Heart right ventricle (tissue), 16 donors: ENCODE measurements at regions not wholly inside any gene's neighbourhood (a gene's known extent, or its start where the extent isn't known, plus 50 kb on each side); places are given as distances from the start of the nearest gene placed in this dataset.

ENCODE experiments used
- ATAC-seq, 8 donors: fragments of 200-7000 bp; cut with Tn5 transposase; one replicate each; pipeline ENCODE4 v1.9.1; 2020; ENCODE audit warnings: mild to moderate bottlenecking in 8 of 8, moderate library complexity in 8 of 8, moderate number of reproducible peaks in 1 of 8
- DNase-seq, 2 donors: peaks; one replicate each; pipeline ENCODE4 v3.0.0-alpha.2; 2020
- H3K27ac ChIP-seq, 10 donors: fragments of 200-600 bp; sonication (generic) in 2 of 10; one replicate each; pipeline versions ENCODE4 v1.5.0 to v1.8.0; 2020 to 2022; ENCODE audit warnings: mild to moderate bottlenecking in 3 of 10
- H3K27me3 ChIP-seq, 7 donors: fragments of 200-600 bp; one replicate each; pipeline ENCODE4 v1.8.0; 2021 to 2022; ENCODE audit warnings: mild to moderate bottlenecking in 2 of 7
- H3K36me3 ChIP-seq, 9 donors: fragments of 200-600 bp; sonication (generic) in 1 of 9; one replicate each; pipeline versions ENCODE4 v1.5.0 to v1.8.0; 2020 to 2022; ENCODE audit warnings: mild to moderate bottlenecking in 2 of 9
- H3K4me1 ChIP-seq, 9 donors: fragments of 200-600 bp; sonication (generic) in 1 of 9; one replicate each; pipeline versions ENCODE4 v1.5.0 to v1.8.0; 2020 to 2022; ENCODE audit warnings: mild to moderate bottlenecking in 4 of 9
- H3K4me3 ChIP-seq, 10 donors: fragments of 200-600 bp; sonication (generic) in 2 of 10; one replicate each; pipeline versions ENCODE4 v1.5.0 to v1.8.0; 2020 to 2022; ENCODE audit warnings: mild to moderate bottlenecking in 7 of 10, moderate library complexity in 2 of 10
- H3K9me3 ChIP-seq, 11 donors: fragments of 200-600 bp in 10 of 11; sonication (generic) in 2 of 11; one replicate each; pipeline versions ENCODE4 v1.5.0 to v1.8.0; 2013 to 2022; ENCODE audit warnings: mild to moderate bottlenecking in 2 of 11, control low read depth in 1 of 11, moderate library complexity in 1 of 11
- WGBS, 2 donors: extraction: QIAGEN DNeasy Blood & Tissue Kit; methylation state at CpG; one replicate each; pipeline ENCODE4 v1.1.7; 2013; ENCODE audit warnings: inconsistent platforms in 1 of 2; 5-methylcytosine and 5-hydroxymethylcytosine counted together
- intact Hi-C, 10 donors: fragments of 100-400 bp; cut with DNase I; formaldehyde crosslinking; loops; one replicate each; pipeline versions ENCODE4 v1.11.1 to v1.14.2; 2022
- TF ChIP-seq, protein P1 (sequence below), 9 donors: fragments of 200-600 bp; sonication (generic) in 2 of 9; IDR thresholded peaks; one replicate each; pipeline versions ENCODE4 v1.5.0 to v1.8.0; 2021 to 2022; ENCODE audit warnings: antibody characterized with exemption in 9 of 9, mild to moderate bottlenecking in 5 of 9, moderate library complexity in 1 of 9
- donor health status: Arrhythmogenic right ventricular cardiomyopathy.
- donor health status: ischemic (EF 13 %, LVEDD 7.1; RV severe dilation, severe dysfunction).
- donor health status: healthy with polysubstance abuse.
- donor health status: DM: no; HTN: yes; CAD: no.
- donor health status: DM: no; HTN: no; CAD: no.
- donor health status: ischemic (EF 25% LVEDD 6.9; RV normal size, moderate dysfunction).
- donor health status: ischemic (EF 25% LVEDD 5.7; RV mildly dilated, moderate dysfunction).
- donor health status: healthy.
- donor health status: DM: yes; HTN: yes; CAD: no.
- donor health status: Ischemic cardiomyopathy.
- donor health status: ischemic (EF 35%, LVEDD 5.7; RV mildly dilated, moderate dysfunction).
- donor health status: nonischemic (EF 11% LVEDD 7.7; RV severe dilation, severe dysfunction).
- donor health status: DM: yes; HTN: yes; CAD: no.
- donor health status: PGD.
- donor health status: ischemic (EF 29% LVEDD 5.4; RV normal size, mild dysfunction).
- donor health status: nonischemic (EF 23%, LVEDD 6.1; RV moderate dilation, normal function).

DNA sequence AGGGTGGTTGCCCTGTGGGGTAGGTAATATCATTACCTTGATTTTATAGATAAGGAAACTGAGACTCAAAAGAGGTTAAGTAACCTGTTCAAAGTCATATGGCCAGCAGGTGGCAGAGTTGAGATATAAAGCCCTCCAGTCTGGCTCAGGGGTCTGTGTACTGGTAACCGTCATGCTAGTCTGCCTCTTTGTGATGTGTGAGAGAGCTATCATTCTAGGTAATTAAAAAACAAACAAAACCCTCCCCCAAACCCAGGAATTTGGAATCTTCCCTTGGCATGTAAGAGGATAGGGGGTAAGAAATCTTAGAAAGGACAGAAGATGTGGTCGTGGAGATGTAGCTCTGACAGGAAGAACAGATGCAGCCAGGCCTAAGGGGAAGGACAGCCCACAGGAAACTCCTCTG is 206.0 kb downstream of the CDC5L start:
- no peak overlapping the region for H3K4me3 ChIP-seq
- no peak overlapping the region for H3K27ac ChIP-seq
- TF ChIP-seq, protein P1, sequence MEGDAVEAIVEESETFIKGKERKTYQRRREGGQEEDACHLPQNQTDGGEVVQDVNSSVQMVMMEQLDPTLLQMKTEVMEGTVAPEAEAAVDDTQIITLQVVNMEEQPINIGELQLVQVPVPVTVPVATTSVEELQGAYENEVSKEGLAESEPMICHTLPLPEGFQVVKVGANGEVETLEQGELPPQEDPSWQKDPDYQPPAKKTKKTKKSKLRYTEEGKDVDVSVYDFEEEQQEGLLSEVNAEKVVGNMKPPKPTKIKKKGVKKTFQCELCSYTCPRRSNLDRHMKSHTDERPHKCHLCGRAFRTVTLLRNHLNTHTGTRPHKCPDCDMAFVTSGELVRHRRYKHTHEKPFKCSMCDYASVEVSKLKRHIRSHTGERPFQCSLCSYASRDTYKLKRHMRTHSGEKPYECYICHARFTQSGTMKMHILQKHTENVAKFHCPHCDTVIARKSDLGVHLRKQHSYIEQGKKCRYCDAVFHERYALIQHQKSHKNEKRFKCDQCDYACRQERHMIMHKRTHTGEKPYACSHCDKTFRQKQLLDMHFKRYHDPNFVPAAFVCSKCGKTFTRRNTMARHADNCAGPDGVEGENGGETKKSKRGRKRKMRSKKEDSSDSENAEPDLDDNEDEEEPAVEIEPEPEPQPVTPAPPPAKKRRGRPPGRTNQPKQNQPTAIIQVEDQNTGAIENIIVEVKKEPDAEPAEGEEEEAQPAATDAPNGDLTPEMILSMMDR (IDR thresholded peaks at IDR 0.05), result peak; percentile 14 to 69 (median 53)
- peak in 2 of 8 donors; percentile 34 to 47 for ATAC-seq
- no peaks in the 10 kb centered on the region for H3K4me1 ChIP-seq
- intact Hi-C loops, result no loop called here
- peak in 1 of 2 donors; percentile 38 for DNase-seq
- peaks cover 0 to 2% (median 0%) of the 10 kb centered on the region in 7 donors for H3K27me3 ChIP-seq
- 18 to 32% methylated on average over 2 of the region's 2 CpGs for WGBS, 2 donors
- H3K36me3 ChIP-seq, result no peaks in the 10 kb centered on the region
- peaks cover 0 to 19% (median 4%) of the 10 kb centered on the region in 11 donors for H3K9me3 ChIP-seq

DNA sequence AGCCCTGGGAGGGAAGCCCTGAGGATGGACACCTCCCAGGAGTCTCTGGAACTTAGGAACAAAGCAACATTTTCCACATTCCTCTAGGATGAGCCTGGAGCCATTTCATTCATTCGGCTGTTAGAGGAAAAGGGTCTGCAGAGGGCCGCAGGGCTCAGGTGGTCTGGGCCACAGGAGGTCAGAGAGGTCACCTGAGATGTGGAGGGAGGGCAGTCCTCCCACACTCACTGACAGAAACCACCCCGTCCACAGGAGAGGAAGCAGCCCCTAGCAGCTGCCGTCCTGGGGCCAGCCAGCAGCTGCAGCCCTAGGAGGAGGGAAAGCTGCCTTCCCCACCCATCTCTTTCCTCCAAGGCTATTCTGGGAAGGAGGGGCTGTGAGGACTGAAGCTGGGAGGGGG is 207.0 kb downstream of the CDC5L start:
- DNase-seq (no peak), ATAC-seq (peak in 1 of 8 donors; percentile 39)
- no peaks in the 10 kb centered on the region for H3K36me3 ChIP-seq
- H3K27ac ChIP-seq, result no peak overlapping the region
- H3K9me3 ChIP-seq, result peaks cover 0 to 19% (median 4%) of the 10 kb centered on the region in 11 donors
- H3K4me1 ChIP-seq, result no peaks in the 10 kb centered on the region
- TF ChIP-seq, protein P1 (IDR thresholded peaks at IDR 0.05), result no peak
- no peak overlapping the region for H3K4me3 ChIP-seq
- peaks cover 0 to 2% (median 0%) of the 10 kb centered on the region in 7 donors for H3K27me3 ChIP-seq
- intact Hi-C loops, result no loop called here
- WGBS, 2 donors, result 49 to 54% methylated on average over 4 of the region's 4 CpGs

DNA sequence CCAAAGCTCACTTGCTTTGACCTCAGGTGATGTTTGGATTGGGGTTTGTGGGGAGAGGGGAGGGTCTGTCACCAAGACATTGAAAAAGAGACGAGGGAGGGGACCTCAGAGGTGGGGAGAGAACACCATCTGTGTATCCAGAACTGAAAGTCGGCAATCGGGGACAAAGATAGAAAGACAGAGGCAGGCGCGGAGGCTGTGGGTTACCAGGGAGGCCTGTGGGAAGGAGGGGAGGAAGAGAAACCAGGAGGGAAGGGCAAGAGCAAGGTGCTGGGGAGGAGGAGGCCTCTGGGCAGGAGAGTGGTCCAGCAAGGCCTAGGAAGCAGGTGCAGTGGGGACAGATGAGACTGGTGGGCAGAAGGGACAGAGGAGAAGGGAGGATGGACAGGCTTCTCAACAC is 211.2 kb downstream of the CDC5L start:
- DNase-seq, result no peak
- Histone ChIP-seq H3K36me3 (no peaks in the 10 kb centered on the region), H3K27me3 (no peaks in the 10 kb centered on the region), H3K27ac (no peak overlapping the region), H3K4me1 (peaks cover 0 to 5% (median 0%) of the 10 kb centered on the region in 9 donors), H3K9me3 (peaks cover 0 to 19% (median 4%) of the 10 kb centered on the region in 11 donors), H3K4me3 (no peak overlapping the region)
- TF ChIP-seq, protein P1 (IDR thresholded peaks at IDR 0.05), result no peak
- WGBS, 2 donors, result 83 to 89% methylated on average over 5 of the region's 5 CpGs
- ATAC-seq, result no peak
- intact Hi-C loops, result no loop called here

DNA sequence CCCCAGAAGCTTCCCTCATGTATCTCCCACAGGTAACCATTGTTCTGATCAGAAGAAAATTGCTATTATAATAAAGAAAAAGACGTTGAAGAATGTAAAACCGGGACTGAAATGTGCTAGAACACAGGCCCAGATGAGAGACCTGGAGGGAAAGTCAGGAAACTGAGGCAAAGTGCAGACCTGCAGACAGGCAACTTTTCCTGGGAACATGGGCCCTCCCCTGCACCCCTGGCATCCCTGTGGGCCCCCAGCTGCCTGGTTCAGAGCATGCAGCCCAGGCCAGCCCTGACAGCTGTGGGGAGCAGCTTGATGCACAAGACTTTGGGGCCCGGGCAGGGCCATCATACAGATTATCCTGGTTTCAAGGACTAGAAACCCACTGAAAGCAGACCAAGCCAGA is 212.2 kb downstream of the CDC5L start:
- no peak for ATAC-seq
- TF ChIP-seq, protein P1 (IDR thresholded peaks at IDR 0.05), result no peak

More for the DNA sequence above, 212.2 kb downstream of the CDC5L start:
- H3K9me3 ChIP-seq, result peaks cover 0 to 19% (median 4%) of the 10 kb centered on the region in 11 donors
- peaks cover 0 to 5% (median 0%) of the 10 kb centered on the region in 9 donors for H3K4me1 ChIP-seq
- no peak overlapping the region for H3K4me3 ChIP-seq
- DNase-seq, result no peak
- H3K27me3 ChIP-seq, result no peaks in the 10 kb centered on the region
- H3K36me3 ChIP-seq, result no peaks in the 10 kb centered on the region
- H3K27ac ChIP-seq, result no peak overlapping the region
- WGBS, 2 donors, result 68 to 78% methylated on average over 3 of the region's 3 CpGs
- intact Hi-C loops, result no loop called here
